ENCODE measurements at regions not wholly inside any gene's neighbourhood (a gene's known extent, or its start where the extent isn't known, plus 50 kb on each side); places are given as distances from the start of the nearest gene placed in this dataset.

DNA sequence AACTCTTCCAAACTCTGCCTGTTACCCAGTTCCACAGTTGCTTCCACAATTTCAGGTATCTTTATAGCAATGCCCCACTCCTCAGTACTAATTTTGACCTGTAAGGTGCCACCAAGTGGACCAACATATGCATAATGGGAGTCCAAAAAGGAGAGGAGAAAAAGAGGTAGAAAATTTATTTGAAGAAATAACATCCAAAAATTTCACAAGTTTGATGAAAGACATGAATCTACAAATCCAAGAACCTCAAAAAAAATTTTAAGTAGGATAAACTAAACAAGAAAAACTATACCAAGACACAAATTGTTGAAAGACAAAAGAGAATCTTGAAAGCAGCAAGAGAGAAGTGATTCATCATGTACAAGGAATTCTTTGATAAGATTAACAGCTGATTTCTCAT lies 79.8 kb downstream of the BARX1 start:
- no peak for DNase-seq

DNA sequence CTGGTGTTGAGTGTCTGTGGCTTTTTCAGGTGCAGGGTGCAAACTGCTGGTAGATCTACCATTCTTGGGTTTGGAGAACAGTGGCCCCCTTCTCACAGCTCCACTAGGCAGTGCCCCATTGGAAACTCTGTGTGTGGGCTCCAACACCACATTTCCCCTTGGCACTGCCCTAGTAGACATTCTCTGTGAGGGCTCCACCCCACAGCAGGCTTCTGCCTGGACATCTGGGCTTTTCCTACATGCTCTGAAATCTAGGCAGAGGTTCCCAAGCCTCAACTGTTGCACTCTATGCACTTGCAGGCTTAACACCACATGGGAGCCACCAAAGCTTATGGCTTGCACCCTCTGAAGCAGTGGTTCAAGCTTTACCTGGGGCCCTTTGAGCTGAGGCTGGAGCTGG lies 80.9 kb downstream of the BARX1 start:
- DNase-seq, result no peak

DNA sequence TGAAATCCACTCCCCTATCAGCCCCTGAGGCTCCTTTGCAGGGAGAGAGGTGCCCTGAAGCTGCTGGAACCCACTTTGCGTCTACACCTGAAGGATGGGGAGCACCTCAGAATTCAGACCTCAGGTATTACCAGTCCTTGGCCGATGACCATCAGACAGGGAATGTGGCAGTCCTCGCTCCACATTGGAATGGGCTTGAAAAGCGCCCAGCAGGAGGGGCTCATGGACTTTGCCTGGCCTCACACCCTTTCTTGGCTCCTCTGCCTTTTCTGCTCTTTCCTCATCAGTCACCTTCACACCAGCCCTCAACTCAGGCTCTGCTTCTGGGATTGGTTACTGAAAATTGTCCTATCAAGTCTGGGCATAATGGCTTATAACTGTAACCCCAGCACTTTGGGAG lies 83.9 kb downstream of the BARX1 start:
- DNase-seq, result no peak

DNA sequence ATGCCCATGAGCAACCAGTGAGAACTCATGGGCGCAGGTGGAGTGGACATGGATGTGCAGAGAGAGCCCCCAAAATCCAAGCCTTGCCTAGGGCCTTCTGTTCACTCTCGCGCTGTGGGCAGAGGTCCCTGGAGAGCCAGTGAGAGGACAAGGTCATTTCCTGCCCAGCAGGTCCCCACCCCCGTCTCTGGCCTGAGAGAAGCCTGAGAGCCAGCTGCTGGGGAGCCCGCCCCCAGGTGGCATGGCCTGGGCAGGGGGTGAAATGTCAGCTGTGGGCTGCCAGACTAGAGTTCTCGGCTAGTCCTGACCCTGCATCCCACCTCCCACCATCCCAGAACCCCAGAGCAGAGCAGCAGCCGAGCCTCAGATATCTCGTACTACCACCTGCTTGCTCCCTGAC lies 85.3 kb downstream of the BARX1 start:
- no peak for DNase-seq

DNA sequence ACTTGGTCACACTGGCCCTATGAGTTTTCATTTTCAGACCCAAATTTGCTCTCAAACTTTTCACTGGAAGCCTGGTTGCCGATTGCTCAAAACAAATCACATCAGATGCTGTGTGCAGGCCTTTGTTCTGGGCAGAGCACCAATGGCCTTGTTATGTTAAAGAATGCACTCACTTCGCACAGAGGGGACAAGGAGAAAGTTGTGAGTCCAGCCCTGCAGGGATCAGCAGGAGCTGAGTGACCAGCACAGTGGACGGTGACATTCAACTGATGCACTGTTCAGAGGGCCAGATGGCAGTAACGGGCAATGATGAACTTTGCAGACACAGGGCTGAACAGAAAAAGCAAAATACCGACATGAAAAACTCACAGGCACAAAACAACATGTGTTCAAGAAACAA lies 86.1 kb downstream of the BARX1 start:
- no peak for DNase-seq

DNA sequence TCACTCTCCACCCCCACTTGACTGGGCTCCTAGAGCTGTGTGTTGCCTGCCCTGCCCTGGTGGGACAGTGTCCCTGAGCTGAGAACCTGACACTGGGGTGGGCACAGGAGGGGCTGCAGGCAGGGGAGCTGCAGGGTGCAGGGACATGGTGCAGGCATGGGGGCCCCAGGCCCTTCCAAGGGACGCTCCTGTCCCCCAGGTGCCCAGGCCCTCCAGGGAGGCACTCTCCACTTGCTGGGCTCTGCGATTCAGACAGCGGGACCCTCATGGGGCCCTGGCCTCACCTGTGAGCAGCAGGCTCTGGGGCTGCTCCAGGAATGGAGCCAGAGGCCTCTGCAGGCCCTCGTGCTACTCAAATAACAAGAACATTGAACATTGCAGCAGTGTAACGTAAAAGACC lies 89.4 kb downstream of the BARX1 start:
- no peak for DNase-seq

DNA sequence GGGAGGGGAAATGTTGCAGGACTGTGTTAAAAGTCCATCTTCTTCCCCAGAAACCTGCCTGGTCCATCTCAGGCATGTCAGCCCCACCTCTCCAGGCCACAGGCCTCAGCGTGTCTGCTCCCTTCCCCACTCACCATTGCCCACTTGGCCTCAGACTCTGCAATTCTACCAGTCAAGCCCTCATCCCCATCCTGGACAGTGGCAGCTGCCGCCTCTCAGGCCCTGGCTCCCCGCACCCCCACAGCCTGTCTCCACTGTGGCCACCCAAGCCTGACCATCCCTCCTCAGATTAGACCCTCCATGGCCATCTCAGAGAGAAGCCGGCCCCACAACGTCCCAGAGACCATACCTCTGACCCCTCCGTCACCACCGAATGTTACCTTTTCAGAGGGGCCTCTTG lies 89.9 kb downstream of the BARX1 start:
- no peak for DNase-seq

DNA sequence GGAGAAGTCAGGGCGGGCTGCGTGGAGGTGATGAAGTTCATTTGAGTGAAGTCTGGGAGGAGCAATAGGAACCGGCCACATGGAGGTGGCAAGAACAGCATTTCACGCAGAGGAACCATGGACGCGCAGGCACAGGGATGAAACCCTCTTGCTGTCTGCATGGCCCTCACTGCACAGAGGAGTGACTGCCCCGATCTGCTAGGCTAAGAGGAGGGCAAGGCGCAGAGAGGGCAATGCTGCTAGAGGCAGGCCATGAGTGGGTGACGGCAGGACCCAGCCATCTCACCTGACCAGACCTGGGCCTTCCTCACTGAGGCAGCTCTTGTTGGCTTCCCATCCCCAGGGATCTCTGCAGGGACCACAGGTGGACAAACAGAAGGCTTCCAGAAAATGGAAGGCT lies 90.3 kb downstream of the BARX1 start:
- DNase-seq, result no peak

DNA sequence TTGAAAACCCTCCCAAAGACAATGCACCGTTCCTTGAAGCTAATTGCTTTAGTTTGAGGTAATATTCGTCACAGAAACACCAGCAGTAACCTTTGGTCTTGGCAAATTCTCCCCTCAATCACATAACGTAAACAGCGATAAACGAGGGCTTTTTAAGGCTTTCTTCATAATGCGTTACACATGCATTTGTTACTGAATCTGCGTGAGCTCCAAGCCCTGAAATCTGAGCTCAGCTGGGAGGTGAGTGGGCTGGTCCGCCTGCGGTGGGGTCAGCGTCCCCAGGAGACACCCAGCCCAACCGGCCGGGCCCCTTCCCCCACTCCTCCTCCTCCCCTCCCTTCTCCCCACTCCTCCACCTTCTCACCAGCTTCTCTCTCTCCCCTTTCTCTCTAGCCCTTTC lies 91.1 kb downstream of the BARX1 start:
- DNase-seq, result no peak

DNA sequence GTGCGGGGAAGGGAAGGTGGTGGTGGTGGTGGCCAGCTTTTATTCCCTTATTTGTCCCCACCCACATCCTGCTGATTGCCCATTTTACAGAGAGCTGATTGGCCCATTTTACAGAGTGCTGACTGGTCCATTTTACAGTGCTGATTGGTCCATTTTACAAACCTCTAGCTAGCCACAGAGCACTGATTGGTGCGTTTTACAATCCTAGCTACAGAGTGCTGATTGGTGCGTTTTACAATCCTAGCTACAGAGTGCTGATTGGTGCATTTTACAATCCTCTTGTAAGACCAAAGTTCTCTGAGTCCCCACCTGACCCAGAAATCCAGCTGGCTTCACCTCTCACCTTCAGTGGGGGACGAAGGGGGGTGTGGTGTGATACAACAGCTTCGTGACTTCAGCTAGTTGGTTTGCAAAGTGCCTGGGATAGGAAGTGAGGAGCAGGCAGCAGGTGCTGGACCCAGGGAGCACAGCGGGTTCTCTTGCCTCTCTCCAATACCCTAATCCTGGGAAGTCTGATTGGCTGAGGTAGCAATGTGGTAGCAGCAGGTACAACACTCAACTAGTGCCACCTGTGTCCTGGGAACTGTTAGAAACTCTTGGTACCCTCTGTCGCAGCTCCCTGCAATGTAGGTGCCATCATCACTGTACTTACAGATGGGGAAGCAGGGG lies 92.1 kb downstream of the BARX1 start:
- no peak for DNase-seq

DNA sequence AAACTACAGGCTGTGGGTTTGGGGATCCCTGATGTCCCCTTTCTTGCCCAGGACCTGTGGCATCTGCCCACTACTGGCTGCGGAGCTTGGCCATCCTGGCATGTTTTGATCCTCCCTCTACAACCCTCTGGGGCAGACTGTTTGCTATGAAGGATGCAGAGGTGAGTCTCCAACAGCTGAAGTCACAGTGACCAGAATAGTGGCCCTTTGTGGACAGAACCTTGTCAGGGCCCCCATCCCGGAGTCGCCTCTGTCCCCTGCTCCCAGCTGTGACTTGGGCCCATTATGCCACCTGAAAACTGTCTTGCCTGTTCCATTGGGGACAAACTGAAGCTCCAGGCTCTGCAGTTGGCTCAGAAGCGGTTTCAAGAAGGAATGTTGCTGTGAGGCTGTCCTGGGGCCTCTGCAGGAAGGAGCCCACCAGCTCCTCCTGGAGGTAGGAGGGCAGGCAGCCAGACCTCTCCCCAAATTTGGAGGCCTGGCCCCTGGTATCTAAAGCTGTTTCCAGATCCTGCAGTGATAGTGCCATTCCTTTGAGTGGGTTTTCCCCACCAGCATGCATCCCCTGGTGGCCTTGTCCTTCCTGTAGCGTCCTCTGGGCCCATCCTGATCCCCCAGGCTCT lies 93.3 kb downstream of the BARX1 start:
- no peak for DNase-seq

DNA sequence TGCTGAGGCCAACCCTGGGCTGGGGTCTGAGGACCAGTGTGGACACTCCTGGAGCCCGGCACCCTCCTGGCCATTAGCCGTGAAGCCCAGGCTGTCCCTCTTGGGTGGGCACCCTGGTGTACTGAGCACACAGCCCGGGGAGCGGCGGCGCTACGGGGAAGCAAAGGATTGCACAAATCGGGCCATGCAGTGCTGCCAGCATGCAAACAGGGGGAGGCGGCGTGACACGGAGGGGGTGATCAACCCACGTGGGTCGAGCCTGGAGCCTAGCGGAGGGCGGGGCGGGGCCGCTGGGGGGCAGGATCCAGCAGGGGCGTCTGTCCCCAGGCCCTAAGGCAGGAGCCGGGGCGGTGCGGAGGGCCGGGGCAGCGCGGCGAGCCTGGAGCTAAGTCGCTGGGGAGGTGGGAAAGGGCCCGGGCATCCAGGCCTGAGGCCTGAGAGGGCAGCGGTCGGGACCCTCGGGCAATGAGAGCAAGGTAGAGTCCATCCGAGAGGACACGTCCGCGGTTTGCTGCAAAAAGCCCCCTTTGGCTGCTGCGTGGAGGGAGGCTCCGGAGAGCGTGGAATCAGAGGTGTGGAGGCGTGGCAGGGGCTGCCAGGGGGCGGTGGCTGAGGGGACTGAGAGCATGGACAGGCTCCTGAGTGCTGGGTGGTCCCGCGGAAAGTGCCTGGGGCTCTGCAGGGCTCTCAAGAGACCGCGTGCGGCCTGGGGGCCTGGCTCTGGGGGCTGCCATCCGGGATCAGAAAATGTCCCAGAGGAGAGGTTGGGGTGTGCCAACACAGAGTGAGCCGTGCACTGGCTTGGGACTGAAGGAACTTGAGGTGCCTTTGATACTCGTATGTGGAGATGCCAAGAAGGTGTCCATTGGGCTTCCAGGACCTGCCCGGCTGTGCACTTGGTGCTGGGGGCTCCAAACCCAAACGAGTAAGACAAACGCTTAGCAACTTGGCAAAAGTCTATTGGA lies 94.2 kb downstream of the BARX1 start:
- DNase-seq, result peak in 1 of 4 experiments; percentile 15

DNA sequence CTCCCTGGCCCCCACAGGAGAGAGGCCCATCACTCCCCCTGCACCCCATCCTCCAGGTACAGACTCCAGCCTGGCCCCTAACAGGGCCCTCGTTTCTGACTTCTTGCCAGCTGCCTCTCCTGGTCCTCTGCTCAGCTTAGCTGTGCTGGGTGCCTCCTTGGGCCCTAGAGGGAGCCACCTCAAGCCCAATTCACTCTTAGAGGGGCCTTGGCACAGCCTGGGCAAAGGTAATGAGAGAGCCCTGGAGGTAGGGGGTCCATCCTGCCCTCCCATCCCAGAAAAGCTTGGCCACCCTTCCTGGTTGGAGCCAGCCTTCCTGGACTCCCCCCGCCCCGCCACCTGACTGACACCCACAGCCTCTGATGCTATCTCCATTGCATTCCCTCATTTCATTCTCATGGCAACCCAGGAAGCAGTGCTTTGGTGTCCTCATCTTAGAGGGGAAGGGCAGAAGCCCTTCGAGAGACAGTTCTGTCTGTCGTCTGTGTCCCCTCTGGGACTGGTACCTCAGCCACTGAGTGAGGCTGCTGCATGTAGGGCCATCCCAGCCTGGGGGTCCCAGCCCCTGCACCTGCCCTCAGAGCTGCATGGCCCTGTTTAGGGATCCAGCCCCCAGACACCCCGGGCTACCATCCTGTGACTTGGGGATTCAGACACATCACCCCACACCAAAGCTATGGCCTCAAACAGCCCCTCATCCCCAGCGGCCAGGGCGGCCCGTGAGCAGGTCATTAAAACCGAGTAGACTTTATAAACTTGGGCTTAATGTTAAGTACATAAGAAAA lies 95.5 kb downstream of the BARX1 start:
- no peak for DNase-seq

DNA sequence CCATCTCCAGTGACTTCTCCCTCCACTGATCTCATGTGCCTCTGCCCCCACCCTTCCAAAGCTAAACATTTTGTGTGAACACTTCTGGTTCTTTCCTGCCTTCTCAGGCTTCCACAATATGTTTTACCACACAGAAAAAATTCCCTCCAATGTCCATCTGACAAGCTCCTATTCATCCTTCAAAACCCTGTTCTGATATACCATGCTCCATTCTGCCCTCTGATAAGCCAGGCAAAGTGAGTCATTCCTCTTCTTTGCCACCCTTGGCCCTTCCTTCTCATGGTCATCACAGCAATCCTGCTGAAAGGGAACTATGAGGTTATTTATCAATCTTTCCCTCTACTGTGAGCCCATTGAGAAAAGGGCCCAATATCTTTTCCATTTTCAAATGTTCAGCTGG lies 97.6 kb downstream of the BARX1 start:
- no peak for DNase-seq

DNA sequence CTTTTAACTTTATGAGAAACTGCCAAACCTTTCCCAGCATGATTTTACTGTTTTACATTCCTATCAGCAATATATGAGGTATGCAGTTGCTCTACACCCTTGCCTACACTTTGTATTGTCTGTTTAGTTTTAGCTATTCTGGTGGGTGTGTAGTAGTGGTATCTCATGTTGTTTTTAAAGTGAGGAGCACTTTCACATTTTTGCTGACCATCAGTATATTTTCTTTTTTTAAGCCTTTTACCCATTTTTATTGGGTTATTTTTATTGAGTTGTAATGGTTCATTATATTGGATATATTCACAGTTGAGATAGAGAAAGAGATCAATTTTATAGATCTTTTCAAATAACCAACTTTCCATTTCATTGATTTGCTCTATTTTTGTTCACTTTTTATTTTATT lies 102.4 kb downstream of the BARX1 start:
- DNase-seq, result no peak

DNA sequence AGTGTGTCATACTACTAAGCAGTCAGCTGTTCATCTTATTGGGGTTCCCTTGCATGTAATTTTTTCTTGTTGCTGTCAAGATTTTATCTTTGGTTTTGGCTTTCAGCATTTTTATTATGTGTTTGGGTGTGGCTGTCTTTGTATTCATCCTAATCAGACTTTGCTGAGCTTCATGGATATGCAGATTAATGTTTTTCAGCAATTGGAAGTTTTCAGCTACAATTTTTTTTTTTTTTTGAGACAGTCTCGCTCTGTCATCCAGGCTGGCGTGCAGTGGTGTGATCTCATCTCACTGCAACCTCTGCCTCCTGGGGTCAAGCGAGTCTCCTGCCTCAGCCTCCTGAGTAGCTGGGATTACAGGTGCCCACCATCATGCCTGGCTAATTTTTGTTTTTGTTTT lies 108.8 kb downstream of the BARX1 start:
- no peak for DNase-seq

DNA sequence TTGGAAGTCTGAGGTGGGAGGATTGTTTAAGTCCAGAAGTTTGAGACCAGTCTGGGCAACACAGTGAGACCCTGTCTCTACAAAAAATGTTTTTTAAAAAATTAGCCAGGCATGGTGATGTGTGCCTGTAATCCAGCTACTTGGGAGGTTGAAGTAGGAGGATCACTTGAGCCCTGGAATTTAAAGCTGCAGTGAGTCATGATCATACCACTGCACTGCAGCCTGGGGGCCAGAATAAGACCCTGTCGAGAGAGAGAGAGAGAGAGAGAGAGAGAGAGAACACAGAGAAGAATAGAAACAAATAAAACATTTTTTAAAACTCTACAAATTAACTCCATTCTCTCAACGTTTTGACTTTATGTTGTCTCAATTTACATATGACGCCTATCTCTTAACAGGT lies 111.8 kb downstream of the BARX1 start:
- no peak for DNase-seq

DNA sequence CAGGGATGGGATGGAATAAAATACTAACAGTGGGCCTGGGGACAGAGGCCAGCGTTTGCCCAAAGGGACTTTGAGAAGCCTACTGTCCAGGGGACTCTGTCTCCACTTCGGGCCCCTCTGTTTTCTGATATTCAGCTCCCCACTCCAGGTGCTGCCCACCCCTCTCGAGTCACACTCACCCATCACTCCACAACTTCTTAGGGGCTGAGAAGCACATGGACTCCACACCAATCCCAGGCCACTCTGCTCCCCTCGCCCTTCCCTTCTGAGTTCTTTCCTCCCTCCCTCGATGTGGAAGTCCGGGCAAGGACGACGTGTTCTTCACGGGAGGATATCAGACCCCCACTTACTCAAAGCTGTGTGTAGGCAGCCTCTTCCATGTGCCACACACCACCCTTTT lies 124.5 kb downstream of the BARX1 start:
- DNase-seq, result no peak

DNA sequence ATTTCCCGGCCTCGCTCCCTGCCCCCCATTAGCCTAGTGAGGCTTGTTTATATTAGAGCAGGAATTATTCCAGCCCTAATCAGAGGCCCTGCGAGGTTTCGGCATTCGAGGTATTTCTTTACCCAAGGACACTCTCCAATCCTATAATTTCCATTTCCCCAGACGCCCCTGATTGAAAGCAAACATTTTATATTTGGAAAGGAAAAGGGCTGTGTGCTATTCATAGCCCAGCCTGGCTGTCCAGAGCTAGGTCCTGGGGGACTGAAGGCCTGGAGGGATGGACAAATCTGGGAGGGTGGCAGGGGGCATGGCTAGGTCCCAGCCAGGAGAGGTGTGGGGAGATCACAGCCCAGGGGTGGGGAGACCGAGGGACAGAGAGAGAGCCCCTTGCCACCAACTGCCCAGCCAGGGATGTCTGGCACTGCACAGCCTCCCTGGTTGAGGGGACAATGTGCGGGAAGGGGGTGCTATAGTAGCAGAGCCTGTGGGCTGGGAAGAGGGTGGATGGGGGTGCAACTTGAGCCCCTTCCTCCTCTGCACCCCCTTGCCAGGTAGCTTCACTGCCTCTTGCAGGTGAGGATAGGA lies 125.1 kb downstream of the BARX1 start:
- DNase-seq, result no peak

DNA sequence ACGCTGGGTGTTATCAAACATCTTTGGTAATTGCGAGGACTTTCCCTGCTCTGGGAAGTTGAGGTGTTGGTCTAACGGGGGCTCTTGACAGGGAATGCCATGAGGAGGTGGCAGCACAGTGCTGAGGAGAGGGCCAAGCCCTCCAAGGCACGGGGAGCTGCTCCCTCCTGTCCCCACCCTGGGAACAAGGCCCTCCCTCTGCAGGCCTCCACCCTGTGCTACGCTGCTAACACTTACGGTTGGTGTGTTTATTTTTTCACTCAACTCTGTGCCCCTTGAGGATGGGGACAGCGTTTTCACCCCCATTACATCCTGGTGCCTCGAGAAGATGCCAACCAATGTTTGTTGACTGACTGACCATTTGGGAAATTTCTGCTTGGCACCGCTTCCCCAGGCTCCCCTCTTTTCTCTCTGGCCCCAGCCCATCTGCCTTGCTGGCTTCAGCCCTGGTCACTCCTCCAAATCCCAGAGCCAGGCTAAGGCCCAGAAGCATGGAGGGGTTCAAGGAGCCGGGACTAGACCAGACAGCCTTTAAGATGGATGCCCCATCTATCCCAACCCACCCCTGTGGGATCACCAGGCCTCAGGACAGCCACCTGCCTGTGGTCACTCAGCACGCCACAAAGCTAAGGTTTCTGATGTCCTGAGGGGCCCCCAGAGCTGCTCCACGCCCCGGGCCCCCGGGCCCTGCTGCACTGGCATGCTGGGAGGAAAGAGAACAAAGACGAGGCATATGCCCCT lies 125.7 kb downstream of the BARX1 start:
- no peak for DNase-seq

DNA sequence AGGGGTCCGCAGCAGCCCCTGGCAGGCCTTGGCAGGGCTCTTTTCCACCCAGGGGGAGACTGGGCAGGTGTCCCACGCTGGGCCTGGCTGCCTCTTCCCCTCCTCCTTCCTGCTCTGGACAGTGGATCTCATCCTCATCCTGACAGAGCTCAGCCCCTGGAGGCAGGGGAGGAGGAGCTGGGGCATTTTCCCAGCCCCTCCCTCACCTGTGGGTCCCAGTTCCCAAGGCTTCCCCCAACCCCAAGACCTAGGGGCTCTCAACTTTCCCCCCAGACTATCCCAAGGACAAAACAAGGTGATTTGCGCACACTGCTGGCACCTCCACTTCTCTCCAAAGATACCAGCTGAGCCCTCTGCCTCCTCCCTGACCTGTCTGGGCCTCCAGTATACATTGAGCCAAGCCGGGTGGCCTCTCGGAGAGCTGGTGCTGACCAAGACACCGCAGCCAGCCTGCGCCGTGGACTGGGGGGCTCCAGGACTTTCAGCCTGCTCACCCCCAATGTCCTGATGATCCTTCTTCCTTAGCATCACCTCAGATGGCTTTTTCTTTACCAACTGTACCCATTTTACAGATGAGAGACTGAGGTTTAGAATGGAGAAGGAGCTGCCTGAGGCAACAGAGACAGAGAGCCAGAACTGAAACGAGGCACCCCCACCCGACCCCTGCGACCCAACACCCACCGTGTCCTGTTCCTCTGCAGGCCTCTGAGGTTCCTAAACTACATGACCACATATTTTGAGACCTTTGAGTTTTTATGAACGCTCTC lies 126.6 kb downstream of the BARX1 start:
- DNase-seq, result no peak
